GM12878 (cell line): ENCODE measurements at regions not wholly inside any gene's neighbourhood (a gene's known extent, or its start where the extent isn't known, plus 50 kb on each side); places are given as distances from the start of the nearest gene placed in this dataset.

ENCODE experiments used
- ATAC-seq: fragments of 200-7000 bp; cut with Tn5 transposase; 3 replicates; pipeline ENCODE4 v1.9.1; 2020; ENCODE audit warnings: mild to moderate bottlenecking, moderate library complexity
- BruUV-seq: library from RNA; stranded (reverse); fragments of 400-500 nt; replicated peaks from 2 replicates; lab custom pipeline; 2021; lab: Mats Ljungman, UMichigan
- CTCF ChIA-PET: fragments of 300-600 bp; sonication (Branson Sonifier 250); formaldehyde crosslinking; extraction: SDS; loops from one replicate; lab custom pipeline; 2021; ENCODE audit warnings: inconsistent platforms; lab: Yijun Ruan, JAX
- POLR2A ChIA-PET: fragments of 350-600 bp; formaldehyde crosslinking; extraction: SDS; loops from one replicate; lab custom pipeline; 2021; ENCODE audit warnings: inconsistent platforms; lab: Charles Lee
- RAD21 ChIA-PET: fragments of 300-600 bp; sonication (Branson Sonifier 250); formaldehyde crosslinking; loops from one replicate; lab custom pipeline; 2023; ENCODE audit warnings: antibody characterized with exemption; ENCODE audit not compliant: unreplicated experiment; lab: Charles Lee
- SMC1A ChIA-PET: fragments of 300-600 bp; sonication (Branson Sonifier 250); formaldehyde crosslinking; loops from one replicate; lab custom pipeline; 2023; ENCODE audit not compliant: unreplicated experiment, uncharacterized antibody; lab: Charles Lee
- DNase-seq: peaks from one replicate; pipeline ENCODE4 v3.0.0-alpha.2; 2011; ENCODE audit warnings: low read depth, low spot score
- FAIRE-seq: peaks from 3 replicates; lab custom pipeline; 2011; peaks lifted over from hg19 to GRCh38; lab: Jason Lieb, UNC
- H2AFZ ChIP-seq: 2 replicates; pipeline ENCODE4 v1.6.0; 2011; ENCODE audit warnings: low read depth, low read length, control low read depth; ENCODE audit not compliant: control insufficient read depth
- H3K27ac ChIP-seq: 2 replicates; pipeline ENCODE4 v1.5.1; 2011; ENCODE audit warnings: control low read depth; ENCODE audit not compliant: control insufficient read depth, insufficient read depth
- H3K27me3 ChIP-seq, 2 experiments: replicated peaks in 1 of 2; 2 replicates each; pipeline versions ENCODE4 v1.6.0 to v1.6.1; 2011; ENCODE audit warnings: low read length in 1 of 2; ENCODE audit not compliant: control insufficient read depth in 2 of 2, insufficient read depth in 2 of 2
- H3K36me3 ChIP-seq, 2 experiments: 2 replicates each; pipeline ENCODE4 v1.5.1; 2011; ENCODE audit warnings: low read length in 1 of 2; ENCODE audit not compliant: control insufficient read depth in 2 of 2, insufficient read depth in 2 of 2
- H3K4me1 ChIP-seq: 2 replicates; pipeline ENCODE4 v1.6.1; 2011; ENCODE audit warnings: mild to moderate bottlenecking, low read length, moderate library complexity, mixed read lengths; ENCODE audit not compliant: control insufficient read depth, insufficient read depth
- H3K4me2 ChIP-seq: 2 replicates; pipeline ENCODE4 v1.6.0; 2011; ENCODE audit warnings: control low read depth; ENCODE audit not compliant: control insufficient read depth, insufficient read depth
- H3K4me3 ChIP-seq: fragments of 200-600 bp; sonication (generic); 2 replicates; pipeline ENCODE4 v1.5.1; 2016
- H3K79me2 ChIP-seq: 2 replicates; pipeline ENCODE4 v1.6.0; 2011; ENCODE audit warnings: low read length; ENCODE audit not compliant: control insufficient read depth, insufficient read depth
- H3K9ac ChIP-seq: 2 replicates; pipeline ENCODE4 v1.8.0; 2011; ENCODE audit warnings: low read length, control low read depth, mixed read lengths; ENCODE audit not compliant: control insufficient read depth, insufficient read depth
- H3K9me3 ChIP-seq: replicated peaks from 3 replicates; pipeline ENCODE4 v1.5.1; 2011; ENCODE audit warnings: mild to moderate bottlenecking, low read length; ENCODE audit not compliant: control insufficient read depth, insufficient read depth
- H4K20me1 ChIP-seq: 2 replicates; pipeline ENCODE4 v1.6.0; 2011; ENCODE audit not compliant: control insufficient read depth, insufficient read depth
- BMI1 ChIP-seq: fragments of 450-650 bp; IDR thresholded peaks from 2 replicates; pipeline ENCODE4 v1.6.1; 2016; ENCODE audit warnings: mild to moderate bottlenecking, moderate library complexity, borderline replicate concordance
- JUND ChIP-seq: IDR thresholded peaks from 2 replicates; pipeline ENCODE4 v1.6.1; 2012; ENCODE audit warnings: low read depth, mild to moderate bottlenecking, low read length, improper control_type of control experiment, moderate library complexity
- SIX5 ChIP-seq: IDR thresholded peaks from 2 replicates; pipeline ENCODE4 v1.6.1; 2011; ENCODE audit warnings: mild to moderate bottlenecking, low read depth, low read length, moderate library complexity; ENCODE audit not compliant: severe bottlenecking
- SMAD1 ChIP-seq: fragments of 450-650 bp; IDR thresholded peaks from 2 replicates; pipeline ENCODE4 v1.6.1; 2018; ENCODE audit warnings: mild to moderate bottlenecking, low read depth; ENCODE audit not compliant: partially characterized antibody
- SREBF1 ChIP-seq: IDR thresholded peaks from 2 replicates; pipeline ENCODE4 v1.6.1; 2012; ENCODE audit warnings: mild to moderate bottlenecking, low read length
- SRF ChIP-seq, 2 experiments: IDR thresholded peaks; 2 replicates each; pipeline ENCODE4 v1.6.1; 2011; ENCODE audit warnings: low read depth in 2 of 2, low read length in 2 of 2, mild to moderate bottlenecking in 1 of 2, moderate library complexity in 1 of 2
- SUPT20H ChIP-seq: IDR thresholded peaks from 2 replicates; pipeline ENCODE4 v1.6.1; 2011; ENCODE audit warnings: low read depth, mild to moderate bottlenecking, low read length, moderate library complexity, borderline replicate concordance; ENCODE audit not compliant: control insufficient read depth
- WGBS: methylation state at CpG from one replicate; pipeline ENCODE4 v1.1.6; 2016; ENCODE audit warnings: low lambda C conversion rate; ENCODE audit not compliant: insufficient replicate concordance, insufficient coverage; ENCODE audit errors: missing lambda C conversion rate; 5-methylcytosine and 5-hydroxymethylcytosine counted together
- in situ Hi-C: fragments of 300-500 bp; cut with MboI; formaldehyde crosslinking; loops from 9 replicates; pipeline ENCODE4 v1.14.3; 2018; ENCODE audit warnings: mixed read lengths
- intact Hi-C: fragments of 100-400 bp; cut with micrococcal nuclease; formaldehyde crosslinking; loops from one replicate; pipeline ENCODE4 v1.14.2; 2022; ENCODE audit not compliant: unreplicated experiment

- TF ChIP-seq SRF (IDR thresholded peaks at IDR 0.05; ENCODE audit: low read depth in 2 of 2, low read length in 2 of 2) = no peak
- TF ChIP-seq SMAD1 = no peak
- TF ChIP-seq SIX5 = no peak
- TF ChIP-seq SREBF1 = no peak
- no peak for TF ChIP-seq BMI1
Observed at GRCh38 chr15:96878129-96878528, 547.6 kb downstream of the NR2F2 start (continued).

GRCh38 chr15:96882121-96882772 is 551.7 kb downstream of the NR2F2 start:
- FAIRE-seq (no peak), DNase-seq (no peak)
- H3K79me2 ChIP-seq = no peaks in the 10 kb centered on the region
- ChIA-PET RAD21 (no interaction called here), SMC1A (no interaction called here)
- no peak overlapping the region for H3K4me2 ChIP-seq
- H3K27me3 ChIP-seq = no peaks in the 10 kb centered on the region
- intact Hi-C loops = loop anchor here (10.0 kb wide), 1 partner anchor 297 kb away; no protein-coding TSS in a partner anchor
- no peak overlapping the region for H3K9ac ChIP-seq
- H3K36me3 ChIP-seq = no peaks in the 10 kb centered on the region
- no peak overlapping the region for H3K27ac ChIP-seq
- no peaks in the 10 kb centered on the region for H3K9me3 ChIP-seq
- H4K20me1 ChIP-seq = no peaks in the 10 kb centered on the region
- no peaks in the 10 kb centered on the region for H3K4me1 ChIP-seq
- TF ChIP-seq JUND (no peak), SUPT20H (no peak)
- TF ChIP-seq, all 136 proteins: peak for 0
- no peak for ATAC-seq
- POLR2A ChIA-PET = no interaction called here
- Histone ChIP-seq H3K4me3 (no peak overlapping the region), H2AFZ (no peak overlapping the region)
- CTCF ChIA-PET = interaction anchor here (0.6 kb wide), 2 partner anchors 9 to 1659 kb away, joined by 3 to 4 read pairs; no protein-coding TSS in a partner anchor
- WGBS = 24% methylated on average over 4 of the region's 4 CpGs
- in situ Hi-C loops = no loop called here
- no TSS peak for BruUV-seq
